ENCODE measurements at regions not wholly inside any gene's neighbourhood (a gene's known extent, or its start where the extent isn't known, plus 50 kb on each side); places are given as distances from the start of the nearest gene placed in this dataset.

GRCh38 chr5:158532739-158533138 is 567.0 kb downstream of the EBF1 start:
- TF ChIP-seq CTCF (IDR thresholded peaks at IDR 0.05; ENCODE audit: borderline replicate concordance), result no peak
- DNase-seq, result no peak
- Histone ChIP-seq H3K27ac (replicated peaks) (no peak overlapping the region), H3K9me3 (replicated peaks) (no peaks in the 10 kb centered on the region), H3K4me3 (no peak overlapping the region), H3K36me3 (no peaks in the 10 kb centered on the region), H3K4me1 (peaks cover 9% of the 10 kb centered on the region), H3K27me3 (ENCODE audit: low read depth) (peaks cover 31% of the 10 kb centered on the region)
- intact Hi-C loops (cut with micrococcal nuclease), result no loop called here

GRCh38 chr5:158531860-158532259 is 567.9 kb downstream of the EBF1 start:
- Histone ChIP-seq H3K9me3 (replicated peaks) (no peaks in the 10 kb centered on the region), H3K36me3 (no peaks in the 10 kb centered on the region), H3K4me3 (no peak overlapping the region), H3K27me3 (ENCODE audit: low read depth) (peaks cover 23% of the 10 kb centered on the region), H3K4me1 (peaks cover 9% of the 10 kb centered on the region), H3K27ac (replicated peaks) (no peak overlapping the region)
- intact Hi-C loops (cut with micrococcal nuclease), result no loop called here
- DNase-seq, result no peak
- no peak for TF ChIP-seq CTCF (IDR thresholded peaks at IDR 0.05; ENCODE audit: borderline replicate concordance)

GRCh38 chr5:158530115-158530514 is 569.6 kb downstream of the EBF1 start:
- no peak for TF ChIP-seq CTCF (IDR thresholded peaks at IDR 0.05; ENCODE audit: borderline replicate concordance)
- intact Hi-C loops (cut with micrococcal nuclease), result no loop called here

GRCh38 chr5:158529454-158529853 is 570.3 kb downstream of the EBF1 start:
- H3K36me3 ChIP-seq, result no peaks in the 10 kb centered on the region
- H3K9me3 ChIP-seq (replicated peaks), result no peaks in the 10 kb centered on the region
- TF ChIP-seq CTCF (IDR thresholded peaks at IDR 0.05; ENCODE audit: borderline replicate concordance), result no peak
- H3K4me3 ChIP-seq, result no peak overlapping the region
- H3K27ac ChIP-seq (replicated peaks), result no peak overlapping the region
- intact Hi-C loops (cut with micrococcal nuclease), result no loop called here
- peaks cover 6% of the 10 kb centered on the region for H3K27me3 ChIP-seq (ENCODE audit: low read depth)
- H3K4me1 ChIP-seq, result peaks cover 9% of the 10 kb centered on the region
- DNase-seq, result no peak

More at GRCh38 chr5:158530115-158530514, 569.6 kb downstream of the EBF1 start:
- Histone ChIP-seq H3K27me3 (ENCODE audit: low read depth) (peaks cover 8% of the 10 kb centered on the region), H3K4me3 (no peak overlapping the region), H3K27ac (replicated peaks) (no peak overlapping the region), H3K36me3 (no peaks in the 10 kb centered on the region), H3K4me1 (peaks cover 9% of the 10 kb centered on the region), H3K9me3 (replicated peaks) (no peaks in the 10 kb centered on the region)
- no peak for DNase-seq

- peaks cover 22% of the 10 kb centered on the region for H3K4me1 ChIP-seq
- H3K4me3 ChIP-seq, result no peak overlapping the region
- H3K27me3 ChIP-seq (ENCODE audit: low read depth), result no peaks in the 10 kb centered on the region
- DNase-seq, result no peak
- intact Hi-C loops (cut with micrococcal nuclease), result no loop called here
- no peak overlapping the region for H3K27ac ChIP-seq (replicated peaks)
- H3K36me3 ChIP-seq, result no peaks in the 10 kb centered on the region
- no peaks in the 10 kb centered on the region for H3K9me3 ChIP-seq (replicated peaks)
- no peak for TF ChIP-seq CTCF (IDR thresholded peaks at IDR 0.05; ENCODE audit: borderline replicate concordance)
Measured at GRCh38 chr5:158525663-158526062, 574.1 kb downstream of the EBF1 start.

- intact Hi-C loops (cut with micrococcal nuclease), result no loop called here
- H3K27ac ChIP-seq (replicated peaks), result peak overlapping the region; percentile 68
Measured at GRCh38 chr5:158524070-158524469, 575.6 kb downstream of the EBF1 start.

More at GRCh38 chr5:158524070-158524469, 575.6 kb downstream of the EBF1 start:
- Histone ChIP-seq H3K4me3 (no peak overlapping the region), H3K9me3 (replicated peaks) (no peaks in the 10 kb centered on the region), H3K36me3 (no peaks in the 10 kb centered on the region), H3K27me3 (ENCODE audit: low read depth) (no peaks in the 10 kb centered on the region), H3K4me1 (peaks cover 22% of the 10 kb centered on the region)
- DNase-seq, result no peak
- TF ChIP-seq CTCF (IDR thresholded peaks at IDR 0.05; ENCODE audit: borderline replicate concordance), result no peak

All from left ventricle myocardium inferior (tissue), 1 donor.